DMS 273 (cell line): ENCODE measurements at regions not wholly inside any gene's neighbourhood (a gene's known extent, or its start where the extent isn't known, plus 50 kb on each side); places are given as distances from the start of the nearest gene placed in this dataset.
A peak's percentile ranks its signal among the peaks of the same experiment; 100 is the strongest.
"Not testable (repeated sequence)": the region's sequence is repeated elsewhere in the genome, so short reads cannot be mapped to it uniquely, and the experiment has no call there.

Source experiments
- DNase-seq: peaks from one replicate; lab custom pipeline; 2025; ENCODE audit not compliant: unreplicated experiment; lab: John Stamatoyannopoulos, UW

DNA sequence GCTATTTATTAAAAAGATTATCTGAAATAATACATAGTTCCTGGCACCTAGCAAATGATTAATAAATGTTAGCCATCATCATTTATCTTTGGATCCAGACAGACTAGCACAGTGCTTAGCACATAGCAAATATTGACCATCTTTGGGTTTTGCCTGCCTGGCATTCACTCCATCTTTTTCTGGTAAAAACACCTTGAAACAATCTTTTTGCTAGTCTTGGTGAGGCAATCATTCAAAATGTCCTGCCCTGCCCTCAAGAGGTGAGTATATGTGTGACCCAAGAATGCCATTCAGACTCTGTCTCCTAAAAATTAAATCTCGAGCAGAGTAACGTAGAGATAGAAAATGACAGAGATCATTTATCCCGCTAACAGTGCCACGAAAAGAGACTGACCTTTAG is 78.3 kb upstream of the ZNF280D start:
- DNase-seq, result no peak

DNA sequence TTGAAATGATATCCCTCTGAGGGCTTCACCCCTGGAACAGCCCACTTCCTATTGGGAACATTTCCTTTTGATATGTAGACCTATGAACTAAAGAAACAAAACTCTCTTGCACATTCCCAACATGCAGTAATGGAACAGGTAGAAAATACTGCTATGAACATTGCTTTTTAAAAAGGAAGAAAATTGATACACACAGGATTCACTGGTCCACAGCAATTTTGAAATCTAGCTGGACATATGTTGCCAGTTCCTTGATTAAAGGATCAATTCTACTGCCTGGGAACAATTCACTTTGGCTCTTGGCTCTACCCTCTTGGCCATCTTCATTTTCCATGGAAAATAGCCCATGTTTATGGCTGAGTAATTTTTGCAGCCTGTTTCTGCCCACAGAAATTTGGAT is 74.9 kb upstream of the ZNF280D start:
- DNase-seq, result no peak

DNA sequence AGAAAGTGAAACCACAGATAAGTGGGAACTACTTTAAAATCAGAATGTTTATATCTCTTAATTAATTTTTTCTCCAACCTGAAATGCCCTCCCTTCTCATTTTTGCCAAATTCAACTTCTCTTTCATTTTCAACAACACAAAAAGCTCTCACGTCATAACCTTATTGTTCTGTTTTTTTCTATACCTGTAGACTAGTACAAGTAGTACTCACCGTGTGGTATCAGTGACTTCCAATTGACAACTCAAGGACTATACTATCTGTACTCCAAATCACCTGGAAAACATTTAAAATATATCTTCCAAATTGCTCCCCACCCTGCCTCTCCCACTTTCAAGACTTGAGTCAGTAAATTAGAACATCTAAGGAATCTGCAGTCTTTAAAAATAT is 72.8 kb upstream of the ZNF280D start:
- no peak for DNase-seq

DNA sequence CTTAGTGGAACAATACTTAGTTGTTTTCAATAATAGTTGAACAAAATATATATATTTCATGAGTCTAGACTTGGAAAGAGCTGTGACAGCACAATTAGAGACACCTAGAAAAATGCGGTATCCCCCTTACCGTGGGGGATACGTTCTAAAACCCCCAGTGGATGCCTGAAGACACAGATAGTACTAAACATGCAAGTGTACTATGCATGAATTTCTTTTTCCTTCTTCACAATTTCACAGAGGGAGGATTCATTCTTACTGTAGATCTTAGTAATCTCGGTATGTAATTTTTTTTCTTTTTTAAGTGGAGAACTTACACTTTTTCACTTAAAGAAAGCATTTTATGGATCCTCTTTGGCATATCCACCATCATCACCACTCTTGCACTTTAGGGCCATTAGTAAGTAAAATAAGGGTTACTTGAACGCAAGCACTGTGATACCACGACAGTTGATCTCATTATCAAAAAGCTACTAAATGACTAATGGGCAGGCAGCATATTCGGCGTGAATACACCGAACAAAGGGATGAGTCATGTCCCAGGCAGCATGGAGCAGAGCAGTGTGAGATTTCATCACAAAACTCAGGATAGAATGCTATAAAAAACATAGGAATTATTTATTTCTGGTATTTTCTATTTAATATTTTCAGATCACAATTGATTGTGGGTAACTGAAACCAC is 72.3 kb upstream of the ZNF280D start:
- peak; percentile 6 for DNase-seq

DNA sequence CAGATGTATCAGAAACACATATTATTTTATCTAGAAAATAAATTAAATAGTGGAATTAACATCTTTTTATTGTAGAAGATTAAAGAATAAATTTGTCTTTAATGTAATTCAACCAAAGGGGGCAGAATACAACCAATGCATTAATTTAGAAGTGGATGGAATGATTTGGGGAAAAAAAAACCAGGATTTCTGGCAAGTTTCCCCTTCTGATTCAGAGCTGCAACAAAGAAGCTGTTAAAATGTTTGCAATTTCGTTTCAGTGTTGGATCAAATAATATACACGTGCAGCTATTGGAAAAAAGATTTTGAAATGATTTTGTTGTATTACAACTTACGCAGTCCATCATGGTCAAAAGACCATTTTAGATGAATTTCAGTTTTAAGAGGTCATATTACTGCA is 71.6 kb upstream of the ZNF280D start:
- no peak for DNase-seq

DNA sequence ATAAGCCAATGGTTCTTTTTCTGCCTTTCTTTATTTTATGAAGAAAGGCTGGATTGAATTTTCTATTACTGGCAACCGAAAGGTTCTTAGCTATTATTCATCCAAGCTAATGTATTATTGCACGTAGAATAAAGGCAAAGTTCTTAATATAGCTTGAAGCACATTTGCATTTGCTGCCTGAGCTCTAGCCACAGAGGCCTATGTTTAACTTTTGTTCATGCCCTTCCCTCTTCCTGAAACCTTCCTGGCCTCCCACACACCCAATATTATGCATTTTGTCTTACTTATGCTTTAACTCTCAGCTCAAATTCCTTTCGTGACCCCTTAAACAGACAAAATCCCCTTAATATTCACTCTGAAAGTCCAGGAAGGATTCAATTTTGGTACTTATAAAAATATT is 71.0 kb upstream of the ZNF280D start:
- no peak for DNase-seq

DNA sequence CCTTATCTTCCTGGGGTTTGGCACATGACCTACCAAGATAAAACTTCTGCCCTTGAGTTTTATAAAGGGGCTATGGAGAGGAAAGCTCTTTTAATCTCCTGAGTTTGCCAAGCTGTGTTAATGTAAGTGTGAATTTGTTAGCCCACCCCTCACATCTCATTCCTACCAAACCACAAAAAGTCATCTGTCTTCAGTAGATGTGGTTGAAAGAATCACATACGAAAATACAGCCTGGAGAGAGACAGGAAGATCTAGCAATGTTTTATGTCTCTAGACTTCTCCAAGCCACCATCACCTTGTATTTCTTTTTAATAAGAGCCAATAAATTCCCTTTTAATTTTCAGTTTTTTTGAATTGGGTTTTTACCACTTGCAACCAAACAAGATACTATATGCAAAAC is 68.9 kb upstream of the ZNF280D start:
- no peak for DNase-seq

DNA sequence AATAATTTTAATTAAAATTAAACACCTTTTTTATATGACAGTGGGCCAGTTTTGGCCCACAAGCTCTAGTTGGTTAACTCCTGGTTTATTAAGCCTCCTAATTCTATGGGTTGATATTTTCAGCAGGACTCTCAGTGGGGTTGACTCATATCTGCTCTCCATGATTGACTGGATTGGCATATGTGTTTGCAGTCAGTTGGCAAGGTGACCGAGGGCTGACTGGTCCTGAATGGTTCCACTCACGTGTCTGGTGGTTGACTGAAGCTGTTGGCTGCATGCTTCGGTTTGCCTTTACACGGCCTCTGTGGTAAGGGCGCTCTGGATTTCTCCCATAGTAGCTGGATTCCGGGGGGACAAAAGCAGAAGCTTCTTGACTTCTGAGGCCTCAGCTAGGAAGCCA is 65.3 kb upstream of the ZNF280D start:
- no peak for DNase-seq

DNA sequence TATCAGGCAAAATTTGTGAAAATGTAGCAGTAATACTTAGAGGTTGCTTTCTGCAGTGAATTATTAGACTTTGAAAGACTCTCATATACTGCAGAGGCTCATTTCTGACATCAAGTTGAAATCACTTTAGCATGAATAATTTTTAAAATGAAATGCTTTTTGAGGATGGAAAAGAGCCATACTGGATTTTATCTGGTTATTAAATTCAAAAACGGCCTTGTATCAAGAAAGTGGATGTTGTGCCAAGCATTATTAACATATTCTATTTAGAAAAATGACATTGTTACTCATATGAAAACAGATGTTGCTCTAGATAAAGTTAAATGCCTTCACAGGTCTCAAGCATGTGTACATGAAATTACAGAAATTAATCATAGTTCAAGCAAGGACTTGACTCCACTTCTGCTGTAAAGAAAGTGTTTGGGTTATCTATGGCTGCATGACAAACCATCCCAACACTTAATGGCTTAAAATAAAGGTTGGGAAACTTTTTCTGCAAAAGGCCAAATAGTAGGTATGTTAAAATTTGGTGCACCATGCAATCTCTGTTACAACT is 64.5 kb upstream of the ZNF280D start:
- no peak for DNase-seq

DNA sequence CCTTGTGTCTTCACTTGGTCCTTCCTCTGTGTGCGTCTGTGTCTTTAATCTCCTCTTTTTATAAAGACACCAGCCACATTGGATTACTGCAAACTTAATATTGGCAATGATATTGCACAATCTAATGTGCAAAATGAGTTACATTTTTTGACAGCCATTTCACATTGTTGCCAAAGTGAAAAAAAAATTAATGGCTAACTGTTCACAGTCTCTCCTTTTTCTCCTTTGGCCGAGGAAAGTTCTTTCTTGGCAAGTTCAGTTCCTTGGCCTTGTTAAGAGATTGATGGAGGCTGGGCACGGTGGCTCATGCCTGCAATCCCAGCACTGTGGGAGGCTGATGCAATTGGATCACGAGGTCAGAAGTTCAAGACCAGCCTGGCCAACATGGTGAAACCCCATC is 62.2 kb upstream of the ZNF280D start:
- no peak for DNase-seq

DNA sequence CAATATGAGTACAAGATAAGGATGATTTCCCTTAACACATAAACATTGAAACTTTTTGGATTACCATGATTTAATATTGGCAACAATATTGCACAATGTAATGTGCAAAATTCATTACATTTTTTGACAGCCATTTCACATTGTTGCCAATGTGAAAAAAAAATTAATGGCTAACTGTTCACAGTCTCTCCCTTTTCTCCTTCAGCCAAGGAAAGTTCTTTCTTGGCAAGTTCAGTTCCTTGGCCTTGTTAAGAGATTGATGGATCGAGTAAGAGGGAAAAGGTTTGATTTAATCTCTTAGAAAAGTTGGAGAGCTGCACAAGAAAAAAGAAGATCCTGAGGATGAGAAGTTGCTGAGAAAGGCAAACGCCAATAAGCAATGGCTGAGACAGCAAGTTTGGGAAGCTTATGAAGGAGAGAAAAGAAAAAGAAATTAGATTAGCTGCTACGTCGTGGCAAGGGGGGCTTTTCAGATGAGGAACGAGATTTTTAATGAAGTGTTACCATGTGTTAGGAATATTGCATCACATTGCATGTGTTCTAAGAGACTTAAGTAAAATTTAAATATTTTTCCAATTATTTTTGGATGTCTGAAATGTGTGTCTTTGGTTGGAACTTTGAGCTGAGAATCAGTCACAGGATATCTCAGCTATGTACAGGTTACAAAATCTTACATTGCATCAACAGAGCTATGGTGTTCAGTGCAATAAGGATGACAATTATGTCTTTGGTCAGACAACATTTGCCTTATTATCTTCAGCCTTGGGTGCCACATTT is 61.4 kb upstream of the ZNF280D start:
- DNase-seq, result no peak

DNA sequence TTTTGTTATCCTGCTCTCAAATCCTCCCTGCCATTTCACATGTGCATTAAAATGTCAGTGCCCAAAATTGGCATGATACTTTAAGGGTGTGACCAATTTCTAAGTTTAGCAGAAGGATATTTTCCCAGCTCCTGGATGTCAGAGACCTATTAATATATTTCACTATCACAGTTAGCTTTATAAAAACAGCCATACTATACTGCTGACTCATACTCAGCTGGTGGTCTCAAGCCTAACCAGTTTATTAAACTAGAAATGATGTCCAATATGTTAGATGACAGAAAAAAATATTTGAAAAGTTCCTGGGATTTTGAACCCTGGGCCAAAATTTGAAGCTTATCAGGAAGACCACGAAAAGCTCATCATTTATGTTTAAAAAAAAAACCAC is 60.9 kb upstream of the ZNF280D start:
- no peak for DNase-seq

DNA sequence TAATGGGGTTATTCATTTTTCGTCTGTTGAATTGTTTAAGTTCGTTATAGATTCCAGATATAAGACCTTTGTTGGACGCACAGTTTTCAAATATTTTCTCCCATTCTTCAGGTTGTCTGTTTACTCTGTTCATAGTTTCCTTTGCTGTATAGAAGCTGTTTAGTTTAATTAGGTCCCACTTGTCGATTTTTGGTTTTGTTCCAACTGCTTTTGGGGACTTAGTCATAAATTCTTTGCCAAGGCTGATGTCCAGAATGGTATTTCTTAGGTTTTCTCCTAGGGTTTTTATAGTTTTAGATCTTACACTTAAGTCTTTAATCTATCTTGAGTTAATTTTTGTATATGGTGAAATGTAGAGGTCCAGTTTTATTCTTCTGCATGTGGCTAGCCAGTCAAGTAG is 58.9 kb upstream of the ZNF280D start:
- DNase-seq, result no peak

DNA sequence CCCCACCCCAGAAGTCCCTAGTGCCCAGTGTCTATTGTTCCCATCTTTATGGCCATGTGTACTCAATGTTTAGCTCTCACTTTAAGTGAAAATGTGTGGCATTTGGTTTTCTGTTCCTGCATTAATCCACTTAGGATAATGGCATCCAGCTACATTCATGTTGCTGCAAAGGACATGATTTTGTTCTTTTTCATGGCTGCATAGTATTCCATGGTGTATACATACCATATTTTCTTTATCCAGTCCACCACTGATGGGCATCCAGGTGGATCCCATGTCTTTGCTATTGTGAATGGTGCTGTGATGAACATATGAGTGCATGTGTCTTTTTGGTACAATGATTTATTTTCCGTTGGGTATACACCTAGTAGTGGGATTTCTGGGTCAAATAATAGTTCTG is 58.2 kb upstream of the ZNF280D start:
- not testable (repeated sequence) for DNase-seq

DNA sequence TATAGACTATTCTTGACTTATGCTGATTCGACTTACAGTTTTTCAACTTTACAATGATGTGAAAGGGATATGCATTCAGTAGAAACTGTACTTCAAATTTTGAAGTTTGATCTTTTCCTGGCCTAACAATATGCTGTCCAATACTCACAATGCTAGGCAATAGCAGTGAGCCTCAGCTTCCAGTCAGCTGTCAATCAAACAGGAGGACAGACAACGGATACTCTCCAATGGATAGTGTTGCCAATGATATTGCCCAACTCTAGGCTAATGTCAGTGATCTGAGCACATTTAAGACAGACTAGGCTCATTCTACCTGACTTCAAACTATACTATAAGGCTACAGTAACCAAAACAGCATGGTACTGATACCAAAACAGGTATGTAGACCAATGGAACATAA is 55.0 kb upstream of the ZNF280D start:
- DNase-seq, result no peak

DNA sequence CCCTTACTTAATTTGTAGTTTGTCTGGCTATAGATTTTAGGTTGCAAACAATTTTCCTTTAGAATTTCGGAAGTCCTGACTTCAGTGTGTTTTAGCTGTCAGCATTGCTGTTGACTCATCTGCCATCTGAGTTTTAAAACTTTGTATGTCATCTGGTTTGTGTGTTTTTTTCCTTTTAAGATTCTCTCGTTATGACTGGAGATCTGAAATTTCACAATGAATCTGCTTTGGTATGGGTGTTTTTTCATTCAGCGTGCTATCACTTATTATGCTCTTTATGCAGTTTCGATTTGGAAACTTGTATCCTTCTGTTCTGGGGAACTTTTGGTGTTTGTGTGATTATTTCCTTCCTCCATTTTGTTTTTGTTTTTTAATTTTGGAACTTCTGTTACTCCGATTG is 53.7 kb upstream of the ZNF280D start:
- DNase-seq, result no peak

DNA sequence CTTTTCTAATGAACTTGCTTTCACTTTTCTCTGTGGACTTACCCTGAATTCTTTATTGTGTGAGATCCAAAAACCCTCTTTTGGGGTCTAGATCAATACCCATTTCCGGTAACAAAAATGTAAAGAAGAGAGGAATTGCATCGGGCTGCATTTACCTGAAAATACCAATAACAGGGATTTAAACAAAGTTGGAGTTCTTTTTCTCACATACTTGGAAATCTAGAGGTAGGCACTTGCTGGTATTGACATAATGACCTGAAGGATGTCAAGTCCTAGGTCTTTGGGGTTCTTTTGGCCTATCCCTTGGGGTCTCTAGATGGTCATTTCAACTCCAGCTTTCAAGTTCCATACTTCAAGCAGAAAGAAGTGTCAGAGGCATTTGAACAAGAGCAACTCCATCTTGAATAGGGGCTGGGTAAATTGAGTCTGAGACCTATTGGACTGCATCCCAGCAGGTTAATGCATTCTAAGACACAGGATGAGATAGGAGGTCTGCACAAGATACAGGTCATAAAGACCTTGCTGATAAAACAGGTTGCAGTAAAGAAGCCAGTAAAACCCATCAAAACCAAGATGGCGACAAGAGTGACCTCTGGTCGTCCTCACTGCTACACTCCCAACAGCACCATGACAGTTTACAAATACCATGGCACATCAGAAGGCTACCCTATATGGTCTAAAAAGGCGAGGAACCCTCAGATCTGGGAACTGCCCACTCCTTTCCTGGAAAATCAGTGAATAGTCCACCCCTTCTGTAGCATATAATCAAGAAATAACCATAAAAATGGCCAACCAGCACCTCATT is 50.8 kb upstream of the ZNF280D start:
- DNase-seq, result no peak

DNA sequence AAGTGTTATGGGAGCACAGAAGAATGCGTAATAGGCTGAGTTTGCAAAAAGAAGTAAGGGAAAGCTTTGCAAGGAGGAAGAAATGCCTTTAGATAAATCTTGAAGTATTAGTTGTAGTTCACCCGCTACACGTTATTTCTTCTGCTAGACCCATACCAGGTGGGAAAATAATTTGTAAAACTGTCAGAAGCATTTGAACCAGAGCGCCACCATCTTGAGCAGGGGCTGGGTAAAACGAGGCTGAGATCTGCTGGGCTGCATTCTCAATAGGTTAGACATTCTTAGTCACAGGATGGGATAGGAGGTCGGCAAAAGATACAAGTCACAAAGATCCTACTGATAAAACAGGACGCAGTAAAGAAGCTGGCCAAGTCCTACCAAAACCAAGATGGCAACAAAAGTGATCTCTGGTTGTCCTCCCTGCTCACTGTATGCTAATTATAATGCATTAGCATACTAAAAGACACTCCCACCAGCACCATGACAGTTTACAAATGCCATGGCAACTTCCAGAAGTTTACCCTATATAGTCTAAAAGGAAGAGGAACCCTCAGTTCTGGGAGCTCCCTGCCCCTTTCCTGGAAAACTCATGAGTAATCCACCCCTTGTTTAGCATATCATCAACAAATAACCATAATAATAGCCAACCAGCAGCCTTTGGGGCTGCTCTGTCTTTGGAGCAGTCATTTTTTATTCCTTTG is 50.0 kb upstream of the ZNF280D start:
- DNase-seq, result no peak
